ENCODE measurements at regions not wholly inside any gene's neighbourhood (a gene's known extent, or its start where the extent isn't known, plus 50 kb on each side); places are given as distances from the start of the nearest gene placed in this dataset.

GRCh38 chr2:20122864-20123263, 71.4 kb upstream of the LAPTM4A start:
- TF ChIP-seq EZH2 (IDR thresholded peaks at IDR 0.05) (no peak), POLR2AphosphoS5 (IDR thresholded peaks at IDR 0.05; ENCODE audit: borderline replicate concordance, low read depth, low read length) (no peak), FOXP2 (optimal IDR thresholded peaks at IDR 0.05; ENCODE audit: control extremely low read depth, extremely low read length, insufficient read depth) (no peak)
